HuH-7 (cell line): ENCODE measurements at regions not wholly inside any gene's neighbourhood (a gene's known extent, or its start where the extent isn't known, plus 50 kb on each side); places are given as distances from the start of the nearest gene placed in this dataset.

Experiments used
- DNase-seq: peaks from one replicate; pipeline ENCODE4 v3.0.0; 2011; ENCODE audit warnings: low spot score

DNA sequence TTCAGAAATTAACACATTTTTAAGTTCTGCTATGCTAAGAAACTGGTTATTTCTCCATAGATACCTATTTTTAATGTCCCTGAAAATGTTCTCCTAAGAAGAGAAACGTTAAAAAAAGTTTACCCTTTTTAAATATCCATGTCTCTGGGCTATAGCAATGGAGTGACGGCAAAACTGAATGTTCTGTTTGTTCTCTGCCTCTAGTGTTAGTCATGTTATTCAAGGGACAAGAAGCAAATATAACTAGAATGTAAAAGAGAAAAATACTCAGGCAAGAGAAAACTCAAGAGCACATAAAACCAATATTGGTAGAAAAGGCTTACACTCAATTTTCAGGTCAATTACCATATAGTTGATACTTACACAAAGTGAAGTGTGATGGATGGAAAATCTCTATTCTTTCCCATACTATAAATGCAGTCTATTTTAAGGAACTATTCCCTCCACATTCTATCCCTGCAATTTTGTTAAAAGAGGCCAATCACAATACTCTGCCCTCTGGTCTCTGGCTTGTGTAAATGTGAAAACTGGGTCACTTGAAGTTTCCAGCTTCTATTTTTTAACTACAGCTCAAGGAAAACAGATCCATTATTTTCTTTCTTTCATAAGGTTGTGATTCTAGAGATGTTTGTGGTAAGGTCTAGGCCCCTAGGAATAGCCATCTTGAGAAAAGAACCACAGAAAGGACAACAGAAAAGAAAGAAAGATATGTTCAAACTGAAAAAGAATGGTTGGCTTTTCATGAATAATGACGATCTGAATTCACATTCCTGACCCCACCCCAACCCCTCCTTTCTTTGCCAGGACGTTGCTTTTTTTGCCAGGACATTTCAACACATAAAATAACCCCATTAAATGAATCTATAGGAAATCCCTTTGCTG, 200.3 kb upstream of the FAM83B start:
- no peak for DNase-seq

DNA sequence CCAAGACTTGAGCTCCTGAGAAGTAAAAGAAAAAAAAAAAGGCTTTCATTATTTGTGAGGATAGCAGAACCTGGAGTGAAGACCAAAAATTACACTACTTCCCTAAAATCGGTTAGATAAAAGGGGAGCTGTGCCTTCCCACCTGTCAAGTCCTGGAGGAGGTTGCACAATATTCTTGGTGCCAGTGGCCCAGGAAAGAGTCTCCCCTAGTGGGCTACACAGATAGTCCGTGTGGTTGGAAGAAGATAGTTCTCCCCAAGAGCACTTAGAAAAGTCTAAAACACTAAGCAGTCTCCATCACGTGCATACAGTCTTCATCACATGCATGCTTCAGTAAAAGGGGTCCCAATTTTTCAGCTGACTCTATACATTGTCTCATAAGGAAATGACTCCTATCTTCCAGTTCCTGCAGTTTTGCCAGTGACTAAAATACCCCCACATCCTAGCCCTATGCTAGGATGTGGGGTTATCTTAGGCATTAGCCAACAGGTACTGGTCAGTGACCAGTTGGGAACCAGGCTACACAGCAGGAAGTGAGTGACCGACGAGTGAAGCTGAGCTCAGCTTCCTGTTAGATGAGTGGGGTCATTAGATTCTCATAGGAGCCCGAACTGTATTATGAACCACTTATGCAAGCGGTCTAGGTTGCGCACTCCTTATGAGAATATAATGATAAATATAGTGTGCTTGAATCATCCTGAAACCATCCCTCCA, 199.5 kb upstream of the FAM83B start:
- no peak for DNase-seq

DNA sequence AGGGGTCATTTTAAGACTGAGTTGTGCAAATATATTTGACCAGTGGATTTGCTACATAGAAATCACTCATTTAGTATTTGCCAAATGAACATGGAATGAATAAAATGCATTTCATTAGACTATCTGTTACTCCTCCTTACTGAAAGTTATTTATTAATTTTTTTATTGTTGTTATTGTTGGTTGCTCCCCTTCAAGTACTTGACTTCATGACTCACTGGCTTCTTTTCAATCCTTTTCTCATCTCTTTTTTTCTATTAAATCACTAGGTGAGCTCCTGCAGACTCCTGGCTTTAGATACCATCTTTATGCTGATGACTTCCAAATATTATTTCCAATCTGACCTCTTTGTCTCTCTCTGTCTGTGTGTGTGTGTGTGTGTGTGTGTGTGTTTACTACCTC, 192.2 kb upstream of the FAM83B start:
- no peak for DNase-seq

DNA sequence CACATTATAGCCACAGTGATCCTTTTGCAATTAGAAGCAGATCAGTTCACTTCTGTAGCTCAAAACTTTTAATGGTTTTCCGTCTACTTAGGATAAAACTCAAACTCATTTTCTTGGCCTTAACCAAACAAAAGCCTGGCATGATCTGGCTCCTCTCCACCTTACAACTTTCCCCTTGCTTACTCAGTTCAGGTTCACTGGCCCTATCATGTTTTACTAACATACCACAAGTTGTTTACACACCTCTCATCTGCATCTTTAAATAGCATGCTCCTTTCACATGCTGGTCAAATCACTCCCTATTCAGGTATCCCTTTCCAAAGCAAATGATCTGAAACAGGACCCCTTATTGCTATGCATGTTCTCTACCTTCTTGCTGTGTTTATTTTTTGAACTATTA, 191.4 kb upstream of the FAM83B start:
- DNase-seq, result no peak

DNA sequence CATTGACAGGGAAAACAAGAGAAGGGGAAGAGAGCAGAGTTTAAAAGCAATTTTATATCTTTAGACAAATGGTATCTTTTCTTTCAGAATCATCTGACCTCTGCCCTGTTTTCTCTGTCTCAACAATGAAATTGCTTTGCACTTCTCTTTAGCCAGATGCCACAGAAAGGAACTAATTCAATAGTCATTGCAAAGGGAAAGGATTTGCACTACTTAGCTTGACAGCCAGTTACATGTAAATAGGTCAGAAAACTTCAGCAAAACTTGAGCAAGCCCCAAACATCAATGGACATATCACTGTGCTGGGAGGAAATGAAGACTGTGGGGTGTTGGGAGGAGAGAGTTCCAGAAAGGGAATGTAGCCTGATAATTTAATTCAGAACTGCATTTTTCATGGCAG, 181.3 kb upstream of the FAM83B start:
- no peak for DNase-seq

DNA sequence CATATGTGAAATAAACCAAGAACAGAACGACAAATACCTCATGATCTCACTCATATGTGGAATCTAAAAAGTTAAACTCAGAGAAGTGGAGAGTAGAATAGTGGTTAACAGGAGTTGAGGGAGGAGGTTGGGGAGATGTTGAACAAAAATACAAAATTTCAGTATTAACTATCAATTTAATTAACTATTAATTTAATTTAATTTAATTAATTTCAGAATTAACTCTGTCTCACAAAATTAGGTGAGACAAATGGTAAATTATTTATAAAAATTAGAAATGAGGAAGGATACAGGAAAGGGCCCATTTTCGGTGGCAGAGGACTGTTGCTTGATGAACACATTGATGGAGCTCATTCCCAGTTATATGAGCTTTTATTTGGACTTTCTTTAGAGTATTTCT, 166.0 kb upstream of the FAM83B start:
- no peak for DNase-seq

DNA sequence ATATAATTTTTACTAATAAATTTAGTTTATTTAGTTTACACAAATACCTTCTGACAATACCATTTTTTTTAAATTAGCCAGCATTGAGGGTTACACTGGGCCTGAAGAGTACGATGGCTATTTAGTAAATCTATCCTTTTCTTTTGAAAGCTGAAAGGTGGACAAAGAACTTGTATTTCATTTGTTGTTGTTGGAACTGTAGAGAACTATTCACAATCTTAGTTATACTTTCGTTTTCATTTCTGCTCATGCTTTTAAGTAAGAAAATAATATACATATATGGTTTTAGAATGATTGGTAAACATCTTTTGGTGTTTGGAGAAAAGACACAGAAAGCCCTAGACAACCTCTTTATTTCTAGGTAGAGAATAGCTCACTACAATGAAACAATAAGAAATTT, 165.3 kb upstream of the FAM83B start:
- no peak for DNase-seq

DNA sequence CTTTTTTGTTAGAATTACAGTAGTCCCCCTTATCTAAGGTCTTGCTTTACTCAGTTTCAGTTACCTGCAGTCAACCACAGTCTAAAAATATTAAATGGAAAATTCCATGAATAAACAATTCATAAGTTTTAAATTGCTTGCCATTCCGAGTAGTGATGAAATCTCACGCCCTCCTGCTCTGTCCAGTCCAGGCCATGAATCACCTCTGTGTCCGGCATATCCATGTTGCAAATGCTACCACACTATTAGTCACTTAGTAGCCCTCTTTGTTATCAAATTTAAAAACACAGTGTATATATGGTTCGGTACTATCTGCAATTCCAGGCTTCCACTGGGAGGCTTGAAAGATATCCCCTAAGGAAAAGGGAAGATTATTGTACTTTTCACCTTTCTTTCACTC, 164.6 kb upstream of the FAM83B start:
- no peak for DNase-seq

DNA sequence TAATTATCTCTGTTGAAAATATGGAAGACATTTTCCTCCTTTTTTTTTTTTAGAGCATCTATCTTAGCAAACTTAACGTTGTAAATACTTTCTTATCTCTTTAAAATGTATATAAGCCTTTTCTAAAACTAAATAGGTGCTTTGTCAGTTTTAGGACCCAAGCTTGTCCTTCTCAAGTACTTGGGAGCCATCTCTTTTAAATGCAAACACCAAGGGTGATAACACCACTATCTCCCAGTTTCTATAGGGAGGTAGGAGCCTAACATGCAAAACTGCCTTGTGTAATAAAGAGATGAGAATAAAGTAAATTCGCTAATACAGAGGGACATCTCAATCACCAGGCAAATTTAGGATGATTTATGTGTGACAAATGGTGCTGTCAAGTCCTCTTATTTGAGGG, 157.0 kb upstream of the FAM83B start:
- DNase-seq, result no peak

DNA sequence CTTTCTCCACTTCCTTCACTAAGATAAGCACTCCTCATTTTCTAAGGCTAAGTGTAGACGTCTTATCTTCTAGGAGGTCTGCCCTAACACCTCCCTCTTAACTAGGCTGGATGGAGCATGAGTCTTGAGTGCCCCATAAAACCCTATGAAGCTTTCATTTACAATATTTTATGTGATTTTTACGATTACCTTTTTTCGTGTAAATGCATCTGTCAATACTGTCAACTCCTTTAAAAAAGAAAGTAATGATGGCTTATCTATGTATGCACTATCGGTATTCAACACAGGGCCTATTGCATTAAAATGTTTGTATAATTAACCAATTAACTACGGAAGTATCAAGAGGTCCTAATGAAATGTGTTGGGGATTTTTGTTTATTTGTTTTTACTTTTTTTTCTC, 156.0 kb upstream of the FAM83B start:
- DNase-seq, result no peak

DNA sequence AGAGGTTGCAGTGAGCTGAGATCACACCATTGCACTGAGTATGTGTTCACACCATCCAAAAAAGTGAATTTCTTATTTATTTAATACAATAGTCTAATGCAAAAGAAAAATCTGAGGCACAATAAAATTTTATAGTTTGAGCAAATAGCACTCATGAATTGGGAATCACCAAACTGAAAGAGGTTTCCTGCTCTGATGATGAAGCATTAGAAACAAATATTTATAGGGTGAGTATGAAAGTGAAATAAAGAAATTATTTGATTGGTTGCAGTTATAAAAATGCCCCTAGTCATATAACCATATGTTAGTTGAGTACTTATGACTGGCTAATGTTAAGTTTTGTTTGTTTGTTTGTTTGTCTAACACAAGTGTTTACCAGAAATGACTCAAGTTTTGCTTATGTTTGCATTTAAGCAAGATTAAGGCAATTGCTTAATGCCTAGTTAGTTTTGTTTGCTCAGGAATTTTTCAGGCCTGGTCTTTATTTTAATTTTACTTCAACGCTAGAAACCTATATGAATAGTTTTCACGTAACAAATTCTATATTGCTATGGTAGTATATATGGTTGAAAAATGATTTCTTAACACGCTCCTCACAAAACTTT, 151.5 kb upstream of the FAM83B start:
- DNase-seq, result no peak

DNA sequence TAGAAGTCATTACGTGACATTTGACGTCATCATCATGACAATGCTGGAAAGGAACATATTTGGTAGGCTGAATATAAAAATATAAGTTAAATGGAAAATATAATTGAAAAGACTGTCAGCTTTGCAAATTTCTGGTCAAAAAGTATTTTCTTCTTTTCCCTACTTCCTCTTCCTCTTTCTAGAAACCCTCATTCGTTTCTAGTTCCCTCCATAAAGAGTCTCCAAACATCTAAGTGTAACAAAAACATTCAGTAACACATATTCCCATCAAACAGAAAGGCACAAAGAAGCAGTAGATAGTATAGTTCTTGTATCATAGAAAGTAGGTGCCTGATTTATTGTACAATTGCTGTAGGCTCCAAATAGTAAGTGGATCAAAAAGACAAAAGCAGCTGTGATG, 150.8 kb upstream of the FAM83B start:
- no peak for DNase-seq

DNA sequence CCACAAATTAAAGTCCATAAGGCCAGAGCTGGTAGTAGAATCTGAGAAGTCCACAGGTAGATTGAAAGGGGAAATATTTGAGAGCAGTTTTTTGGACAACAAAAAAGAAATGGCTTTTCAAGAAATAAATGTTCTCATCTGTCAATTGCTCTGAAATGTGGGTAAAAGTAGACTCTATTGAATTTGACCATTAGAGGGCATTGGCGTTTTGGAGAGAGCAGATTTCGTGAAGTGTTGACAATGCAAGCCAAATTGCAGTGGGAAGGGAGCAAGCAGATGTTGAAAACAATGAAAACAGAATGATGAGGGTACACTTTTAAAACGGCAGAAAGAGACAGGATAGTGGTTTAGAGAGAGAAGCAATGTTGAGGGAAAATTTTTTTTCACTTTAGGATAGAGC, 149.1 kb upstream of the FAM83B start:
- no peak for DNase-seq

DNA sequence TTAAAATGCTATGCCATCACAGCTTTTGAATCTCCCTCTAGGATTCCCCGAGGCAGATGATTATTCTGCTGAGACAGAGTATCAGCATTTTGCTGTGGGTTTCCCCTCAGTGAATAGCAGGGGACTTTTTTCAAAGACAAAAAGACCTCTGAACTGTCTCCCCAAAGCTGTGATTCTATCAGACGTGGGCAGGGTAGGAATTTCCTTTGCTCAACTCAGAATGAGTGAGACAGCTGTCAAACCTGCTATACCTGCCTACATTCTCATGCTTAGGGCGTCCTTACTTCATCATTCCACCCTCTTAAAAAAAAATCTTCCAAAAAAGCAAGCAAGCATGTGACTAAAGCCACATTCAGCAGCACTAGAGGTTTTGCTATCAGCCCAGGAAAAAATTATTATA, 147.6 kb upstream of the FAM83B start:
- DNase-seq, result no peak

DNA sequence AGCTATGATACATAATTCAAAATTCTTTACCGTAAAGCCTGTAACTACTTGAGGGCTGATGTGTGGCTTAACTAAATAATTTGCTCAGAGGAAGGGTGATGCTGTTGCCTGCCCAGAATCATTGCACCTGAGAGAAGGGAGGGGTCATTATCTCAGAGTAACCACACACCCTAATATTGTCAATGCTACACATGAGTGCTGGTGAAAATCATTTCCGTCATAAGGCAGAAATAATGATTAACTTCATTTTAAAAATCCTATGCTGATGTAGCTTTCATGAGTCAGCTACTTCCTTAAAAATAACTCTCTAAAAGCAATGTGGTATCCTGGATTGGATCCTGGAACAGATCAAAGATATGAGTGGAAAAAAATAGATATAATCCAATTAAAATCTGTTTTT, 146.4 kb upstream of the FAM83B start:
- DNase-seq, result no peak

DNA sequence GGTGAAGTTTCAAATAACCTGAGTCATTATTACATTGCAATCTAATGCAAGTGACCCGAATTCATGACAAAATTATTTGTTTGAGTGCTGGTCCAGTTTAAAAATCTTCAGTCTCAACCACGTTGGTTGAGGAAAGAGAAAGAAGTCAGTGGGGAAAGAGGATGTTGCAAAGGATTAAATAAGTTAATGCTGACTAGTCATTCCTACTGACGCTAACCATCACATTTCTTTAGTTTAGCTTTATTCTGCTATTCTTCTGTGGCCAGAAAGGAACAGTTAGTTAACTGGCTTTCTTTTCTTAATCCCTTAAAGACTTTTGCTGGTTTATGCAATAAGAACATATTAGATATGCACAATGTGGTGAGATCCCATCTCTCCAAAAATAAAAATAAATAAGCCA, 143.8 kb upstream of the FAM83B start:
- DNase-seq, result no peak

DNA sequence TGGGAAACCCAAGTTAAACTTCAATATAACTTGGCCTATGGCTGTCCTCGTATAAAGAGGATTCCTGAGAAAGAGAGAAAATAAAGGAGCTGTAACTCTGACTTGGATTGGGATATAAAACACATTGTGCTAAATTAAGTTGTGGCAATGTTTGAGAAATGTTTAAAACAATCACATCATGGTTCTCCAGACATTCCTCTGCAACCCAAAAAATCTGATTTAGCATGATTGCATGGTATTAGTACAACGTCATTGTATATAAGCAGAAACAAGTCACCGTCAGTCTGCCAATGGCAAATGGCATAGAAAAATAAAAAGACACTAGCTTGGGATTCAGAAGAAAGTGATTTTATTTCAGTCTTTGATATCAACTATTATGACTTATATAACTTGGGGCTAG, 140.2 kb upstream of the FAM83B start:
- DNase-seq, result no peak

DNA sequence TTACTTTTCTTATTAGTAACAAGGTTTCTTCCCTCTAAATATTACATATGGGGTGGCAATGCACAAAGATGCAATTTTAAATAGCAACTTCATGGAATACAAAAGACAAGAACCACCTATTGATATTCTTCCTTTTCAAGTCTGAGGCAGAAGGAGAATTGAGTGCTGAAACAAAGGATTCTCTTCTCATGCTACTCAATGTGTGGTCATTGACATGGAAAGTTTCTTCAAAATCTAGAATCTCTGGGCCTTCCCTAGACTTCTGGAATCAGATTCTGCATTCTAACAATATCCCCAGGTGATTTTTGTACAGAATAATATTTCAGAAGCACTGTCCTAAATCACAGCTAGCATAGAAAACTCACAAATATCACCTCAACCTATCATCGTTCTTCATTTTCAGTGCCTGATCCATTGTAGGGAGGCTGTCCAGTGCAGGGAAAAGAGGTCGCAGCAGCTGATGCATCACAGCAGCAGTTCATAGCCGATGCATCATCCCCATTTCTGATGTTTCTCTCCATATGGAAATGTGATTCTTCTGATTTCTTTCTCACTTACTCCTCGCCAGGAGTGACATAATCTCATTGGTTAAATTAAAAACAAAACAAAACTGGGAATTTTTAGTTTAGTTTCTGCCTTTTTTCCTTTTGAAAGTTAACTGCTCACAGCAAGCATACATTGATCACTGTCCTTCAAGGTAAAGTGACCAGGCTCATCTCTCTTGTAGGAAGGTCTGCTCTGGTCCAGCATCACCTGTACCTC, 139.5 kb upstream of the FAM83B start:
- DNase-seq, result no peak

DNA sequence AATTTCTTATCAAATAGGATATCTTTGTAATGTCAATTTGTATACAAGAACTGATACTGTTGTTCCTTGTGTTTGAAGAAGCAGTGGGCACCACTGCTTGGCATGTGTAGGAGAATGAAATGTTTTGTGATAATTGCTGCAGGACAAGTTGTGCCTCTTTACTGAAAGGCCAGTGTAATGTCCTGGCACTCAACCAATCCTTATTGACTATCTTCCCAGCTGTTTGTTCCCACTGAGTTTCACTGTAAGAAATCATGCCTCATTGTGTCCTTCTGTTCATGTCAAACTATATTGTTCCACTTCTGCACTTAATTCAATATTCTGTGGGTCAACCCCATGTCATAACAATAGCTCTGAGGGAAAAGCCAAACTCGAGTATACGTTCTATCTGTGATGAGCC, 136.1 kb upstream of the FAM83B start:
- DNase-seq, result no peak

DNA sequence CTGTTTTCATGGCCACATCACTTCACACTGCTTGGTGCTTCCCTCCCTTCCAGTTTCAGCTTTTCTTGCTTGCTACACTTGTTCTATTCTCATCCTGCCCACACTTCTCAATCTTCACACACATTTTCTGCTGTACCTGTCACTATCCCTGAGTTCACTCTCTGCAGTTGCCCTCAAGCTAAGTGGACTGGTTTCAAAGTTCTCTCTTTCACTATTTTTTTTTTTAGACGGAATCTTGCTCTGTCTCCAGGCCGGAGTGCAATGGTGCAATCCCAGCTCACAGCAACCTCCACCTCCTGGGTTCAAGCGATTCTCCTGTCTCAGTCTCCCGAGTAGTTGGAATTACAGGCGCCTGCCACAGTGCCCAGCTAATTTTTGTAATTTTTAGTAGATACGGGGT, 130.6 kb upstream of the FAM83B start:
- no peak for DNase-seq

DNA sequence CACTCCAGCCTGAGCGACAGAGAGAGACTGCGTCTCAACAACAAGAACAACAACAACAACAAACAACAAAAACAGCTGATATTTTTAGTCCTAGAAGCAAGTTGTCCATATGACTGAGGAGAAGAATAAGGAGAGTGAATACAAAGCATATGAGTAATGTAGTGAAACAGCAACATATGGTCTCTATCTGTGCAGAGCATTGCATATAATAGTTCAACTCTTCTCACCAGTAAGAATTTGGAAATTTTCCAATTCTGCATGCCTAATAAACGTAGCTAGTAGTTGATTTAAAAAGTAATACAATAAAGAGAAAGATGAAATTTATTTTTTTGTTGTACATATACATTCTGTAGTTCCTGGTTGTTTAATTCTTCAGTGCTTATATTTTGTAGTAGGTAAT, 129.7 kb upstream of the FAM83B start:
- DNase-seq, result no peak

DNA sequence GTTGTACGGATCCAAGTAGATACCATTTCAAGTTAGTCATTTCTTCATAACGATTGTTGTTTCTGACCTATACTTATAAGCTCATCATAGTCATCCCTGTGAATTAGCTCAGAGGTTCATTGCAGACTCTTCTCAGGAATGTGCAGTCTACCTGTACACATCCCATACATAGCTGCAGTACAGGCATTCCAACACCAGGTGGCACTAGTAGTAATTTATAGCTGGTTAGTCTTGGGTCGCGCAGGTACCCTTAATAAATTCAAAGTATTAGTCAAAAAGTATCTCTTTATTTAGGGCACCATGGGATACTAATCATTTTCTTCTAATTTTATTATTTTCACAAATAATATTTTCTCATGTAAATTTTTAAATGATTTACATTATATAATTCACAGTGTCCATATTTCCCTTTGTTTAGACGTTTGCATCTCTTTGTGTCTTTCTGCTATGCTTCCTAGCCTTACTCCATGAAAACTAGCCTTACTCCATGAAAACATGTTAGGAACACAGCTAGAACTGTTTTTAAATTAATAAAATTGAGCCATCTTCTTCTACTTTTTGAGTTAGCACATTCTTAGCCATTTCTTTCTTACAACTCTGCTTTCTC, 128.6 kb upstream of the FAM83B start:
- peak; percentile 12 for DNase-seq
